Testis (tissue), 2 donors: ENCODE measurements at regions not wholly inside any gene's neighbourhood (a gene's known extent, or its start where the extent isn't known, plus 50 kb on each side); places are given as distances from the start of the nearest gene placed in this dataset.

Experiments
- CTCF ChIP-seq, 3 experiments: fragments of 450-650 bp in 2 of 3; fragments of 200-600 bp in 1 of 3; sonication (generic) in 1 of 3; IDR thresholded peaks; one replicate each; pipeline ENCODE4 v1.5.1; 2016 to 2019; ENCODE audit warnings: antibody characterized with exemption in 3 of 3, mild to moderate bottlenecking in 2 of 3, moderate library complexity in 1 of 3
- POLR2A ChIP-seq: fragments of 450-650 bp; IDR thresholded peaks from one replicate; pipeline ENCODE4 v1.6.1; 2017; ENCODE audit warnings: antibody characterized with exemption, mild to moderate bottlenecking, moderate library complexity

GRCh38 chr7:136140469-136140868 lies 163.3 kb upstream of the MTPN start:
- TF ChIP-seq CTCF (IDR thresholded peaks at IDR 0.05) = no peak
- TF ChIP-seq POLR2A = no peak
